ENCODE measurements at regions not wholly inside any gene's neighbourhood (a gene's known extent, or its start where the extent isn't known, plus 50 kb on each side); places are given as distances from the start of the nearest gene placed in this dataset.

- Histone ChIP-seq H3K4me1 (ENCODE audit: control insufficient read depth, insufficient read depth, low read length) (no peaks in the 10 kb centered on the region), H3K27me3 (ENCODE audit: control insufficient read depth, insufficient read depth, low read length, poor library complexity, severe bottlenecking) (no peaks in the 10 kb centered on the region), H3K9me3 (ENCODE audit: control insufficient read depth, low read length) (peaks cover 34% of the 10 kb centered on the region), H3K4me3 (ENCODE audit: low read length) (no peak overlapping the region), H3K27ac (ENCODE audit: low read depth, low read length) (no peak overlapping the region), H3K36me3 (ENCODE audit: control insufficient read depth, insufficient read depth, low read length) (no peaks in the 10 kb centered on the region), H3K9ac (ENCODE audit: extremely low read depth, low read length, poor library complexity, severe bottlenecking) (no peak overlapping the region)
- Mint-ChIP-seq H3K4me3 (no peak overlapping the region), H3K36me3 (ENCODE audit: low read depth) (no peaks in the 10 kb centered on the region), H3K27me3 (ENCODE audit: insufficient read depth) (no peaks in the 10 kb centered on the region), H3K9me3 (peaks cover 41% of the 10 kb centered on the region), H3K4me1 (no peaks in the 10 kb centered on the region), H3K27ac (no peak overlapping the region)
- no peak for TF ChIP-seq CTCF (conservative IDR thresholded peaks at IDR 0.05)
- DNase-seq: no peak
- WGBS, 2 experiments (ENCODE audit: insufficient coverage in 1 of 2, insufficient read length in 1 of 2): 91 to 100% methylated on average over 1 of the region's 1 CpG
These were observed 402.9 kb downstream of the TGFB2 start for GRCh38 chr1:218748071-218748470.

- Histone ChIP-seq H3K9ac (ENCODE audit: extremely low read depth, low read length, poor library complexity, severe bottlenecking) (no peak overlapping the region), H3K4me3 (ENCODE audit: low read length) (no peak overlapping the region), H3K36me3 (ENCODE audit: control insufficient read depth, insufficient read depth, low read length) (no peaks in the 10 kb centered on the region), H3K4me1 (ENCODE audit: control insufficient read depth, insufficient read depth, low read length) (no peaks in the 10 kb centered on the region), H3K27me3 (ENCODE audit: control insufficient read depth, insufficient read depth, low read length, poor library complexity, severe bottlenecking) (no peaks in the 10 kb centered on the region), H3K27ac (ENCODE audit: low read depth, low read length) (no peak overlapping the region), H3K9me3 (ENCODE audit: control insufficient read depth, low read length) (peaks cover 32% of the 10 kb centered on the region)
- TF ChIP-seq CTCF (conservative IDR thresholded peaks at IDR 0.05): no peak
- no peak overlapping the region for H3K4me3 Mint-ChIP-seq
- H3K36me3 Mint-ChIP-seq (ENCODE audit: low read depth): no peaks in the 10 kb centered on the region
- 90 to 94% methylated on average over 15 to 16 of the region's 16 CpGs for WGBS, 2 experiments (ENCODE audit: insufficient coverage in 1 of 2, insufficient read length in 1 of 2)
- no peak for DNase-seq
- no peak overlapping the region for H3K27ac Mint-ChIP-seq
- peaks cover 31% of the 10 kb centered on the region for H3K9me3 Mint-ChIP-seq
- no peaks in the 10 kb centered on the region for H3K27me3 Mint-ChIP-seq (ENCODE audit: insufficient read depth)
- no peaks in the 10 kb centered on the region for H3K4me1 Mint-ChIP-seq
These were observed 405.3 kb downstream of the TGFB2 start for GRCh38 chr1:218750216-218750970.

- H3K4me3 Mint-ChIP-seq: no peak overlapping the region
- no peaks in the 10 kb centered on the region for H3K36me3 Mint-ChIP-seq (ENCODE audit: low read depth)
- no peaks in the 10 kb centered on the region for H3K4me1 ChIP-seq (ENCODE audit: control insufficient read depth, insufficient read depth, low read length)
- H3K4me3 ChIP-seq (ENCODE audit: low read length): no peak overlapping the region
- 92 to 97% methylated on average over 9 to 12 of the region's 12 CpGs for WGBS, 2 experiments (ENCODE audit: insufficient coverage in 1 of 2, insufficient read length in 1 of 2)
- no peaks in the 10 kb centered on the region for H3K36me3 ChIP-seq (ENCODE audit: control insufficient read depth, insufficient read depth, low read length)
- H3K9me3 Mint-ChIP-seq: peaks cover 24% of the 10 kb centered on the region
- no peak for TF ChIP-seq CTCF (conservative IDR thresholded peaks at IDR 0.05)
- H3K9ac ChIP-seq (ENCODE audit: extremely low read depth, low read length, poor library complexity, severe bottlenecking): no peak overlapping the region
- peaks cover 34% of the 10 kb centered on the region for H3K9me3 ChIP-seq (ENCODE audit: control insufficient read depth, low read length)
- no peaks in the 10 kb centered on the region for H3K4me1 Mint-ChIP-seq
- no peak overlapping the region for H3K27ac Mint-ChIP-seq
- no peaks in the 10 kb centered on the region for H3K27me3 Mint-ChIP-seq (ENCODE audit: insufficient read depth)
- H3K27me3 ChIP-seq (ENCODE audit: control insufficient read depth, insufficient read depth, low read length, poor library complexity, severe bottlenecking): no peaks in the 10 kb centered on the region
- no peak for DNase-seq
- H3K27ac ChIP-seq (ENCODE audit: low read depth, low read length): no peak overlapping the region
These were observed 406.2 kb downstream of the TGFB2 start for GRCh38 chr1:218751208-218751948.

Measured in endodermal cell (in vitro differentiated cells).